ENCODE measurements at regions not wholly inside any gene's neighbourhood (a gene's known extent, or its start where the extent isn't known, plus 50 kb on each side); places are given as distances from the start of the nearest gene placed in this dataset.
"Not testable (repeated sequence)": the region's sequence is repeated elsewhere in the genome, so short reads cannot be mapped to it uniquely, and the experiment has no call there.

DNA sequence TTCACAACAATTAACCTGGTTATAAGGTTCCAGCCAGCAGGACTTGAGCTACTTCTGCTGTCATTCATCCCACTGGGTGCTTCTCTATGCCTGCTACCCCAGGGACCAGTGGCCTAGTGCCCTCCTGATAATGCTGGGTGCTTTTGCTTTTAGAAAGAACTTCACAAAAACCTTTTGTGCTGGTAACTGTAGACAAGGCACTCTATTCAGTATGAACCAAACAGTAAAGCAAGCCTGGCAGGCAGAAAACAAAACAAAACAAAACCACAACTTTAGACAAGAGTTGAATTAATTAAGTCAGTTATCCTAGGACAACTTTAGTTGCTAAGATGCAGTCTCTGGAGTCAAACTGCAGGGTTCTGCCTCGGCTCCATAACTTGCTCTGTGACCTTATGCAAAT is 61.9 kb upstream of the ADGRL2 start:
- no peaks in the 10 kb centered on the region for H3K27me3 Mint-ChIP-seq
- H3K4me3 Mint-ChIP-seq = no peak overlapping the region
- H3K36me3 Mint-ChIP-seq = no peaks in the 10 kb centered on the region
- H3K9me3 Mint-ChIP-seq = no peaks in the 10 kb centered on the region
- H3K27ac Mint-ChIP-seq = no peak overlapping the region
- H3K4me1 Mint-ChIP-seq = no peaks in the 10 kb centered on the region

- H3K36me3 Mint-ChIP-seq = no peaks in the 10 kb centered on the region
- no peaks in the 10 kb centered on the region for H3K27me3 Mint-ChIP-seq
- no peaks in the 10 kb centered on the region for H3K9me3 Mint-ChIP-seq
- no peak overlapping the region for H3K27ac Mint-ChIP-seq
- no peaks in the 10 kb centered on the region for H3K4me1 Mint-ChIP-seq
- H3K4me3 Mint-ChIP-seq = no peak overlapping the region
Measured at GRCh38 chr1:81733480-81733879, 67.3 kb upstream of the ADGRL2 start.

DNA sequence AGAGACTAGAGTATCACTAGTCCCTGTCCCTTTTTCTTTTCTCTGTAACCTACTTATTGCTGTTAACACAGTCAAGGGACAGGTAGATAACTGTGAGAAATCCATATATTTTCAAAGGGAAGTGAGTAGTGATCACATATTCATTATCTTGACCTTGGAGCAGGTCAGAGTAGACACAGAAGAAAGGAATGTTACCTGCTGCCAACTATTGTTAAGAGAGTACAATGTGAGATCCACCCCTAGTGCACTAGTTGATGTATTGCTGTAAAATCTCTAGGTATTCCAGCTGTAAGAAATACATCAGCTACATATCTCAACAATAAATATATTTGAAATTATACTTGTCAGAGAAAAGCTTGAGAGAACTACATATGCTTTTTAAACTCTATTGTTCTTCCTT is 68.7 kb upstream of the ADGRL2 start:
- no peaks in the 10 kb centered on the region for H3K9me3 Mint-ChIP-seq
- no peaks in the 10 kb centered on the region for H3K4me1 Mint-ChIP-seq
- H3K4me3 Mint-ChIP-seq = no peak overlapping the region
- no peaks in the 10 kb centered on the region for H3K27me3 Mint-ChIP-seq
- no peaks in the 10 kb centered on the region for H3K36me3 Mint-ChIP-seq
- no peak overlapping the region for H3K27ac Mint-ChIP-seq

- Mint-ChIP-seq H3K27ac (no peak overlapping the region), H3K27me3 (no peaks in the 10 kb centered on the region), H3K4me3 (no peak overlapping the region), H3K9me3 (no peaks in the 10 kb centered on the region), H3K36me3 (no peaks in the 10 kb centered on the region), H3K4me1 (peaks cover 0 to 3% (median 0%) of the 10 kb centered on the region in 3 donors)
Measured at GRCh38 chr1:81730881-81731280, 69.9 kb upstream of the ADGRL2 start.

GRCh38 chr1:81730299-81730698 is 70.4 kb upstream of the ADGRL2 start:
- H3K27ac Mint-ChIP-seq, H3K4me3 Mint-ChIP-seq, H3K36me3 Mint-ChIP-seq, H3K9me3 Mint-ChIP-seq, H3K4me1 Mint-ChIP-seq, H3K27me3 Mint-ChIP-seq: not testable (repeated sequence)

DNA sequence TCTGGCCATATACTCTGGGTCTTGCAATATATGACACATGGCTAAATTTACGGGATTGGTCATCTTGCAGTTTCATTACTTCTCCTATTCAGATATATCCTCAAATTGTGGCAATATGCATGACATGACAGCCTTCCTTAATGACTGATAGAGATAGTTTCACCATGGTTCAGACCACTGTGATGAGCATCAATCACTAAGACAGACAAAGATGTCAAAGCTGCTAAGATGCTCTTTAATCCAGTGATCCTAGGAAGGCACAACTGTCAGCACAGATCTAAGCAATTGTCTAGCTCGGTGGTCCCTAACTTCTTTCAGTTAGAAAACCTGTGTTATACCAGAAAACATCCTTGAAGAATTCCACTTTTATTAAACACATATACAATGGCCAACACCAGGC is 70.9 kb upstream of the ADGRL2 start:
- Mint-ChIP-seq H3K4me1 (peaks cover 0 to 3% (median 0%) of the 10 kb centered on the region in 3 donors), H3K36me3 (no peaks in the 10 kb centered on the region), H3K9me3 (no peaks in the 10 kb centered on the region), H3K27me3 (no peaks in the 10 kb centered on the region), H3K27ac (no peak overlapping the region), H3K4me3 (no peak overlapping the region)

GRCh38 chr1:81729239-81729638 is 71.5 kb upstream of the ADGRL2 start:
- H3K27ac Mint-ChIP-seq = no peak overlapping the region

GRCh38 chr1:81725823-81726222 is 74.9 kb upstream of the ADGRL2 start:
- H3K27me3 Mint-ChIP-seq = no peaks in the 10 kb centered on the region
- H3K4me3 Mint-ChIP-seq = no peak overlapping the region
- peaks cover 0 to 3% (median 0%) of the 10 kb centered on the region in 3 donors for H3K4me1 Mint-ChIP-seq
- H3K9me3 Mint-ChIP-seq = peaks cover 0 to 2% (median 1%) of the 10 kb centered on the region in 3 donors
- no peak overlapping the region for H3K27ac Mint-ChIP-seq
- no peaks in the 10 kb centered on the region for H3K36me3 Mint-ChIP-seq

More at GRCh38 chr1:81729239-81729638, 71.5 kb upstream of the ADGRL2 start:
- no peak overlapping the region for H3K4me3 Mint-ChIP-seq
- no peaks in the 10 kb centered on the region for H3K9me3 Mint-ChIP-seq
- no peaks in the 10 kb centered on the region for H3K36me3 Mint-ChIP-seq
- no peaks in the 10 kb centered on the region for H3K27me3 Mint-ChIP-seq
- H3K4me1 Mint-ChIP-seq = peaks cover 0 to 3% (median 0%) of the 10 kb centered on the region in 3 donors

- not testable (repeated sequence) for H3K4me1 Mint-ChIP-seq, H3K4me3 Mint-ChIP-seq, H3K27ac Mint-ChIP-seq, H3K9me3 Mint-ChIP-seq, H3K36me3 Mint-ChIP-seq, H3K27me3 Mint-ChIP-seq
Measured at GRCh38 chr1:81722631-81723328, 78.0 kb upstream of the ADGRL2 start.

GRCh38 chr1:81720256-81720655 is 80.5 kb upstream of the ADGRL2 start:
- H3K4me3 Mint-ChIP-seq, H3K36me3 Mint-ChIP-seq, H3K4me1 Mint-ChIP-seq, H3K9me3 Mint-ChIP-seq, H3K27ac Mint-ChIP-seq, H3K27me3 Mint-ChIP-seq: not testable (repeated sequence)

DNA sequence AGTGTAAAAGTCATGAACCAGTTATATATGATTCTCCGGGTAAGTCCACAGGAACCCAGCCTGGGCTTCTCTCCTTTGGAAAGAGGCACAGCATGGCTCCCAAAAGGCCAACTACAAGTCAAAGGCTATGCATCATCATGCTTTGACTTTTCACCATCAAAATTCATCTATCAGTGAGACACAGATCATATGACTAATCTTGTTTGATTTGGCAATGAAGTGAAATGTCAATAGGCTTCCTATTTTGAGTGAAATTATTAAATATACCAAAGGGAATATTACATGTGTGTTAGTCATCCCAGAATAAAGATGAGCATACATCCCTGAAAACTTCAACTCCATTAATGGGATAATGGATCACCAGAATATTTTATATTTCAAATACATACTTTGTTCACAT is 83.5 kb upstream of the ADGRL2 start:
- H3K4me1 Mint-ChIP-seq = no peaks in the 10 kb centered on the region
- H3K4me3 Mint-ChIP-seq = no peak overlapping the region
- H3K27ac Mint-ChIP-seq = no peak overlapping the region
- peaks cover 0 to 2% (median 0%) of the 10 kb centered on the region in 3 donors for H3K9me3 Mint-ChIP-seq
- H3K27me3 Mint-ChIP-seq = no peaks in the 10 kb centered on the region
- H3K36me3 Mint-ChIP-seq = no peaks in the 10 kb centered on the region

DNA sequence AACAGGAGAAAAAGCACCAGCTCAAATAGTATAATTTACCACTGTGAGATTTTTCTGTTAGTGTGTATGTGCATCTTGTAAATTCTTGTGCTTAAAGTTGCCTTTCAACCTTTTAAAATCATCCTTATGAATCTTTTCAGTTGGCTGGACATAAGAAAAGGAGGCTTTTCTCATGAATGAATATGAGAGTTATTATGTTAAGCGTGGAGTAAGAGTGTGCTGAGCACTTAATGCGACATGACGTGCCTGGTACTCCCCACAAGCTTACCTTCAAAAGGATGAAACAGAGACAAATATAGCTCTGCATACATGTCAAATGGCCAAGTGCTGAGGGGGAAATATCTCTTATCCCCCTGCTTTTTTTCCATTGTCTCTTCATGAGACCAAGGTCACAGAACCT is 85.3 kb upstream of the ADGRL2 start:
- Mint-ChIP-seq H3K27me3 (no peaks in the 10 kb centered on the region), H3K9me3 (no peaks in the 10 kb centered on the region), H3K4me3 (no peak overlapping the region), H3K4me1 (no peaks in the 10 kb centered on the region), H3K27ac (no peak overlapping the region), H3K36me3 (no peaks in the 10 kb centered on the region)

- no peaks in the 10 kb centered on the region for H3K9me3 Mint-ChIP-seq
- H3K4me1 Mint-ChIP-seq = no peaks in the 10 kb centered on the region
- H3K27me3 Mint-ChIP-seq = no peaks in the 10 kb centered on the region
- no peak overlapping the region for H3K4me3 Mint-ChIP-seq
- H3K36me3 Mint-ChIP-seq = no peaks in the 10 kb centered on the region
- no peak overlapping the region for H3K27ac Mint-ChIP-seq
Measured at GRCh38 chr1:81714636-81715035, 86.1 kb upstream of the ADGRL2 start.

DNA sequence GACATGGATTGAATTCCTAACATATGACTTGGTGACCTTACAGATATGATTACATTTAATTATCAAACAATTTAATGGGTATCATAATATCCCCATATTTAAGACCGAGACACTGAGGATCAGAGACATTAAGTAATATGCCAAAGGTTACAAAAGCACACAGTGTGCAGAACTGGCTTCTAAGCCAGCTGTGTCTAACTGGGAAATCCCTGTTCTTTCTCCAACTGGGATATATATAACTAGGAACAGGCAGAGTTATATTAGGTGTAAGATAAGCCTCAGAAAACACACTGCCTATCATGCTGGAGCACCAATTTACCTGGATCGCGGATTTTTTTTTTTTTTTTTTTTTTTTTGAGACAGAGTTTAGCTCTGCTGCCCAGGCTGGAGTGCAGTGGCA is 88.3 kb upstream of the ADGRL2 start:
- Mint-ChIP-seq H3K27ac (no peak overlapping the region), H3K4me1 (no peaks in the 10 kb centered on the region), H3K9me3 (no peaks in the 10 kb centered on the region), H3K36me3 (no peaks in the 10 kb centered on the region), H3K4me3 (no peak overlapping the region), H3K27me3 (no peaks in the 10 kb centered on the region)

GRCh38 chr1:81710857-81711256 is 89.9 kb upstream of the ADGRL2 start:
- H3K27me3 Mint-ChIP-seq = no peaks in the 10 kb centered on the region
- H3K9me3 Mint-ChIP-seq = no peaks in the 10 kb centered on the region
- no peaks in the 10 kb centered on the region for H3K4me1 Mint-ChIP-seq
- no peaks in the 10 kb centered on the region for H3K36me3 Mint-ChIP-seq
- no peak overlapping the region for H3K4me3 Mint-ChIP-seq
- H3K27ac Mint-ChIP-seq = no peak overlapping the region

DNA sequence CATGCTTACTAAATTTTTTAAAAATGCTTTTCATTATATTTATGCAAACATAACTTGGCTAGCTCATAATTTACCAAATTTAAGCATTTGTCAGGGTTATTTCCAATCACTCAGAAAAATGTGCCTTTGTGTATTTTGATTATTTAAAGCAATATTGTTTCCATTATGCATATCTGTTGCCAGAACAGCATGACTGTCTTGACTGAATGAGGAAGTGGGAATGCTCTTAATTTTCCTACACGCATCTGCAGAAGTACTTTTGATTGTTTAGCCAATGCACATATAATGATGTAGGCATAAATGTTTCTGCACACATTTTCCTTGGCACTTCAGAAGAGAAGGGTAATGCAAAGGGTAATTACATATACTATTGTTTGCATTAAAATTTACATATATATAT is 92.5 kb upstream of the ADGRL2 start:
- Mint-ChIP-seq H3K36me3 (peaks cover 4% of the 10 kb centered on the region), H3K27ac (no peak overlapping the region), H3K4me1 (no peaks in the 10 kb centered on the region), H3K4me3 (no peak overlapping the region), H3K9me3 (no peaks in the 10 kb centered on the region), H3K27me3 (no peaks in the 10 kb centered on the region)
